Ectodermal cell (in vitro differentiated cells): ENCODE measurements at regions not wholly inside any gene's neighbourhood (a gene's known extent, or its start where the extent isn't known, plus 50 kb on each side); places are given as distances from the start of the nearest gene placed in this dataset.
"Not testable (repeated sequence)": the region's sequence is repeated elsewhere in the genome, so short reads cannot be mapped to it uniquely, and the experiment has no call there.

Experiments used
- H3K27ac ChIP-seq: 2 replicates; pipeline ENCODE4 v1.7.0; 2013; ENCODE audit warnings: mild to moderate bottlenecking, low read depth, low read length; ENCODE audit not compliant: insufficient read depth, poor library complexity, severe bottlenecking
- H3K27me3 ChIP-seq: 2 replicates; pipeline ENCODE4 v1.7.0; 2013; ENCODE audit warnings: mild to moderate bottlenecking, low read length; ENCODE audit not compliant: insufficient read depth, control insufficient read depth, poor library complexity, severe bottlenecking
- H3K36me3 ChIP-seq: one replicate; pipeline ENCODE4 v1.7.0; 2013; ENCODE audit warnings: low read length; ENCODE audit not compliant: control insufficient read depth, insufficient read depth
- H3K4me1 ChIP-seq: one replicate; pipeline ENCODE4 v1.7.0; 2013; ENCODE audit warnings: low read length; ENCODE audit not compliant: control insufficient read depth, insufficient read depth
- H3K4me3 ChIP-seq: 2 replicates; pipeline ENCODE4 v1.7.0; 2013; ENCODE audit warnings: low read depth, low read length, control low read depth; ENCODE audit not compliant: insufficient read depth
- H3K9me3 ChIP-seq: 2 replicates; pipeline ENCODE4 v1.7.0; 2013; ENCODE audit warnings: mild to moderate bottlenecking, low read length, moderate library complexity; ENCODE audit not compliant: control insufficient read depth
- WGBS, 2 experiments: methylation state at CpG; one replicate each; pipeline ENCODE4 v1.1.7; 2013; ENCODE audit warnings: missing lambda C conversion rate in 2 of 2; 5-methylcytosine and 5-hydroxymethylcytosine counted together

DNA sequence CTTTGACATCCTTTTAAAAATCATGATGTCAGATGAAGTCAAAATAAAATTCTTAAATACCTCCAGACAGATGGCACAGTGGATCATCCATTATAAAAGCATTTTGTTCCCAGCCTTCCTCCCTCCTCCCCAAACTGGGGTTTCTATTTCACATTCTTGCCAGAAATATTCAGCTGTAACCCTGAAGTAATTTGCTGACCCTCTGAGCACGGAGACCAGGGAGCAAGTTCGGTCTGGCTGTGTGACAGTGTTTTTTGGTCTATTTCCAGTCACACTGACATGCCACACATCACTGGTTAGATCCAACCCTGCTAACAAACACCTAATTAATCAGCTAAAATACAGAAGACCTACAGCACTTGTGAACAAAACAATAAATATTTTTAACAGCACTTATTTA lies 126.2 kb upstream of the DMRT1 start:
- Histone ChIP-seq H3K4me1 (peaks cover 4% of the 10 kb centered on the region), H3K4me3 (no peak overlapping the region), H3K27me3 (no peaks in the 10 kb centered on the region), H3K27ac (no peak overlapping the region), H3K9me3 (no peaks in the 10 kb centered on the region), H3K36me3 (peaks cover 7% of the 10 kb centered on the region)
- 90 to 97% methylated on average over 2 of the region's 2 CpGs for WGBS, 2 experiments

DNA sequence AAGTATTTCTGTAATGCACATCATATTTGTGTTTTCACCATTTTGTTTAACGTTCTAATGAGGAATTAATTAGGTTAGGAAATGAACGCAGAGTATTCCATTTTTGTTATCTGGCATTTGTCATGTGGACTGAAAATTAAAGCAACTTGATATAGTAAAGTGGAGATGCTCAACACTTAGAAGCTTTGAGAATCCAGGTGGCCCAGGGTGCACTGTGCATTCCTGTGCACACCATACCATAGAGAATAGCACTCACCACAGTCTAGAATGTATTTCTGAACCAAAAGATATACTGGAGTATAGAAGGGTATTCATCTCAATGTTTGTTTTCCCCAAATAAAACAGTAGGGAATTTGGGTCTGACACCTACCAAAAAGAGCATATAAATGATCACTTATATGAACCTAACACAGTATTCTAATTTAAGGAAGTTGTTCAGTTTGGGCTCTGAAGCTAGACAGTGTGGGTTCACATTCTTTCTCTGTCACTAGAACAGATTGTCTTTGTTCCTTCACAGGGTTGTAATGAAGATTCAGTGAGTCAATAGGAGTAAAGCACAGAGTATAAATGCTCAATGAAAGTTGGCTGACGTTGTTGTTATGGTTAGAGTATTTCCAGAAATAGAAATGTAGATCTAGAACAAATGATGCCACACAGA lies 125.6 kb upstream of the DMRT1 start:
- Histone ChIP-seq H3K4me3 (no peak overlapping the region), H3K4me1 (peaks cover 8% of the 10 kb centered on the region)

DNA sequence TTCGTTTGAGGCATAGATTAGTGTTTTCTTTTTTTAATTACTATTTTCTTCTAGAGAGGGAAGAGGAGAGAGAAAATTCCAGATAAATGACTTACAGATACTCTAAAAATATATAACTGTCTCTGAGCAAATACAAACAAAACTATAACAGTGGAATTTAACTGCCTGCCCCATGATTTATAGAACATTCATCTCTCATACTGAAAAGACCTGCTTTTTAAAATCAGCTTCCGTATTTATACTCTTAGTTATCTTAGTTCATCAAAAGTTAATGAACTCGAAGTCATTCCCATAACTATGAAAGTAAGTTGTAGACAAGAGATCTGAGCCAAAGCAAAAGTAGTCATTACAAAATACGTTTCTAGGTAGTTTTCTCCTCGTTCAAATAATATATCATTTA lies 123.8 kb upstream of the DMRT1 start:
- Histone ChIP-seq H3K9me3 (no peaks in the 10 kb centered on the region), H3K27me3 (no peaks in the 10 kb centered on the region), H3K27ac (no peak overlapping the region), H3K4me3 (no peak overlapping the region), H3K4me1 (peaks cover 8% of the 10 kb centered on the region), H3K36me3 (no peaks in the 10 kb centered on the region)
- 93 to 95% methylated on average over 4 to 5 of the region's 5 CpGs for WGBS, 2 experiments

More for the DNA sequence above, 125.6 kb upstream of the DMRT1 start:
- no peaks in the 10 kb centered on the region for H3K27me3 ChIP-seq
- WGBS, 2 experiments: 92 to 97% methylated on average over 3 of the region's 3 CpGs
- no peak overlapping the region for H3K27ac ChIP-seq
- peaks cover 7% of the 10 kb centered on the region for H3K36me3 ChIP-seq
- no peaks in the 10 kb centered on the region for H3K9me3 ChIP-seq

DNA sequence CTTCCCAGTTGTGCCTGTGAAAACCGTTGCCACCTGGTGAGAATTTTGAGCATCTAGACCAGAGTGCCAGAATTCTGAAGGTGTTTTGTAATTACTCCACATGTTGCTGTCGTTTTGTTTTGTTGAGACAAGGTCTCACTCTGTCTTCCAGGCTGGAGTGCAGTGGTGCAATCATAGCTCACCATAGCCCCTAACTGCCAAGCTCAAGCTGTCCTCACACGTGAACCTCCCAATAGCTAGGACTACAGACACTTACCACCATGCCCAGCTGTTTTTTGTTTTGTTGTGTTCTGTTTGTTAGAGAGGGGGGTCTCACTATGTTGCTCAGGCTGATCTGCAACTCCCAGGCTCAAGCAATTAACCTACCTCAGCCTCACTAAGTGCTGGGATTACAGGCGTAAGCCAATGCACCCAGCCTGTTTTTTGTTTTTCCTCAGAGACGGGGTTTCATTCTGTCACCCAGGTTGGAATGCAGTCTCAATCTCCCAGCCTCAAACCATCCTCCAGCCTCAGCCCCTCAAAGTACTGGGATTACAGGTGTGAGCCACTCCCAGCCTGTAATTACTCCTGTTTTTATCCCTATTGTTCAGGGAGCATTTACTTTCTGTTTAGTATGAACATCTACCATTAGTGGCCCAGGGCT lies 121.1 kb upstream of the DMRT1 start:
- Histone ChIP-seq H3K27ac (no peak overlapping the region), H3K4me3 (no peak overlapping the region), H3K9me3 (no peaks in the 10 kb centered on the region), H3K27me3 (no peaks in the 10 kb centered on the region), H3K4me1 (peaks cover 8% of the 10 kb centered on the region), H3K36me3 (no peaks in the 10 kb centered on the region)
- WGBS, 2 experiments: 73% methylated on average over 4 to 5 of the region's 5 CpGs

DNA sequence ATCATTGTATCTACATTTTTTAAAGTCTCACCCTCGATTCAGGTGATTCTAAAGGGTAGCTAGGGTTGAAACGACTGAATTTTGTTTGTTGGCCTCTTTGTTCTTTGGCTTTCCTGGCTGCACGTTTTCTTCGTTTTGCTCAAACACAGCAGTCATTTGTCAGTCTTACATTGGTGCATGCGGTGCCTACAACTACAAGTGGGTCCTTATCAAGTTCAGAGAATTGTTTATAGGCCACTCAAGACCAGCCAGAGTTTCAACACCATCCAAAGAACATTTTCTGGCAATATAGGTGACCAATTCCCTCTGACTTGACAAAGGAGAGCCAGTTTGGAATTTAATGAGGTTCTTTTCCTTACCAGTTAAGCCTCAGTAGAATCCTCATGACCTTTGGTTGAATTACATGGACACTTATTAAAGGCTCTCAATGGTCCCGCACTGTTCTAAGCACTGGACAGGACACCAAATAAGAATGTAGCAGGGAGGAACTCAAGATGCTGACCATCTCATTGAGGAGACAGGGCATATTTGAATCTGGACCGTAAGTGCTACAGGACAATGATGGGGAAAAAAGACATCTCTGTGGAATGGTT lies 119.0 kb upstream of the DMRT1 start:
- Histone ChIP-seq H3K4me3 (no peak overlapping the region), H3K4me1 (peaks cover 8% of the 10 kb centered on the region), H3K27me3 (no peaks in the 10 kb centered on the region), H3K27ac (no peak overlapping the region), H3K36me3 (no peaks in the 10 kb centered on the region), H3K9me3 (no peaks in the 10 kb centered on the region)
- WGBS, 2 experiments: 92 to 95% methylated on average over 7 of the region's 7 CpGs

DNA sequence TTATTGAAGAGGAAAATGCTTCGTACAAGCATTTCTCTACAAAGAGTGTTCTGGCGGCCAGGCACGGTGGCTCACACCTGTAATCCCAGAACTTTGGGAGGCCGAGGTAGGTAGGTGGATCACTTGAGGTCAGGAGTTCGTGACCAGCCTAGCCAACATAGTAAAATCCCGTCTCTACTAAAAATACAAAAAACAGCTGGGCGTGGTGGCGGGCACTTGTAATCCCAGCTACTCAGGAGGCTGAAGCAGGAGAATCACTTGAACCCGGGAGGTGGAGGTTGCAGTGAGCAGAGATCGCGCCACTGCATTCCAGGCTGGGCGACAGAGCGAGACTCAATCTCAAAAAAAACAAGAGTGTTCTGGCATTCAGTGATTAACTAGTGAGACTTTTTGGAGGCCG lies 117.0 kb upstream of the DMRT1 start:
- H3K9me3 ChIP-seq, H3K36me3 ChIP-seq, H3K4me3 ChIP-seq, H3K27me3 ChIP-seq, H3K4me1 ChIP-seq, H3K27ac ChIP-seq: not testable (repeated sequence)
- WGBS, 2 experiments: 93 to 95% methylated on average over 14 of the region's 14 CpGs

DNA sequence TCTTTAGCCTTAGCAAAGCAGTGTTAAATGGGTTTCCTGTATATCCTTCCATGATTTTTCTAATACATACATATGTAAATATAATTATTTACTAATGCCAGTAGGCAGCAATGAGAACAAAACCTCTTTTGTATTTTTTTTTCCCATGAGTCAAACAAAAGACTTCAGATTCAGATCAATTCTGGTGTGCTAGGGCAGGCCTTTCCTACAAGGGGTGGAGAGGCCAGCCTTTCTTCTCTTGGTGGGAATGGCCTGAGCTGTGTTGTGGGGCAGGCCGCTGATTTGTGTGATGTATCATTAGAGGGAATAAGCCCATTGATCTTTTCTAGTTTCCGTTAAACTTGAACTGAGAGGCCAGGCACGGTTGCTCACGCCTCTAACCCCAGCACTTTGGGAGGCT lies 115.5 kb upstream of the DMRT1 start:
- no peak overlapping the region for H3K27ac ChIP-seq
- 84 to 91% methylated on average over 4 of the region's 4 CpGs for WGBS, 2 experiments
- H3K4me3 ChIP-seq: no peak overlapping the region
- no peaks in the 10 kb centered on the region for H3K27me3 ChIP-seq
- no peaks in the 10 kb centered on the region for H3K9me3 ChIP-seq
- H3K36me3 ChIP-seq: no peaks in the 10 kb centered on the region
- no peaks in the 10 kb centered on the region for H3K4me1 ChIP-seq

DNA sequence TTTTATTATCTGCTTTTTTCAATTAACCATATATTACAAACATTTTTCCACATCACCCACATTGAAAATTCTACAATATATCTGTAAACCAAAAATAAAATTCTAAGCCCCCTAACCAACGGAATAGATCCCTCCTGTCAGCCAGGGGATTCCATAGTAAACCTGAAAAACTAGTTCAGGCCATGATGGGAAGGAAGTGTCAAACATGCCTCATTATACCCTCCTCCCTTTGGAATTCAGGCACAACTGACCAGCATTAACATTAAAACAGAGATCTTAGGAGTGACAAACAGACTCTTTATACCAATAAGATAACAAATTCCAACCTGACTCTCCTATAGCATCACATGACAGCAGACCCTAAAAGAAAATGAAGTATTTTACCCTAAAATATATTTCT lies 113.7 kb upstream of the DMRT1 start:
- H3K27ac ChIP-seq: no peak overlapping the region
- no peaks in the 10 kb centered on the region for H3K27me3 ChIP-seq
- H3K4me3 ChIP-seq: no peak overlapping the region
- no peaks in the 10 kb centered on the region for H3K9me3 ChIP-seq
- WGBS, 2 experiments: 31 to 44% methylated on average over 1 of the region's 1 CpG
- no peaks in the 10 kb centered on the region for H3K36me3 ChIP-seq
- no peaks in the 10 kb centered on the region for H3K4me1 ChIP-seq

DNA sequence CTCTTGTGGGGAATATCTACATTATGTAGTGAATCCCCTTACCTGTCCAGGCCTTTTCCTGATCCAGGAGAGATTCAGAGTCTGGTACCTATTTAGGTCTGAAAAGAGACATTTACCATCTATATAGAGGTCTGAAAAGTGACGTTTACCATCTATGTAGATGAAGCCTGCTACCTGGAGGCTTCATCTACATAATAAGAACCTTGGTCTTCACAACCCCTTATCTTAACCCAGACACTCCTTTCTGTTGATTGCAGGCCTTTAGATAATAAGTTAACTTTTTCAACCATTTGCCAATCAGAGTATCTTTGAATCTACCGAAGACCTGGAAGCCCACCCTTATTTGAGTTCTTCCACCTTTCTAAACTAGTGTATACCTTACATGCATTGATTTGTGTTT lies 113.0 kb upstream of the DMRT1 start:
- no peaks in the 10 kb centered on the region for H3K27me3 ChIP-seq
- H3K9me3 ChIP-seq: no peaks in the 10 kb centered on the region
- no peak overlapping the region for H3K4me3 ChIP-seq
- WGBS, 2 experiments: 86 to 89% methylated on average over 2 of the region's 2 CpGs
- no peaks in the 10 kb centered on the region for H3K4me1 ChIP-seq
- no peak overlapping the region for H3K27ac ChIP-seq
- no peaks in the 10 kb centered on the region for H3K36me3 ChIP-seq

DNA sequence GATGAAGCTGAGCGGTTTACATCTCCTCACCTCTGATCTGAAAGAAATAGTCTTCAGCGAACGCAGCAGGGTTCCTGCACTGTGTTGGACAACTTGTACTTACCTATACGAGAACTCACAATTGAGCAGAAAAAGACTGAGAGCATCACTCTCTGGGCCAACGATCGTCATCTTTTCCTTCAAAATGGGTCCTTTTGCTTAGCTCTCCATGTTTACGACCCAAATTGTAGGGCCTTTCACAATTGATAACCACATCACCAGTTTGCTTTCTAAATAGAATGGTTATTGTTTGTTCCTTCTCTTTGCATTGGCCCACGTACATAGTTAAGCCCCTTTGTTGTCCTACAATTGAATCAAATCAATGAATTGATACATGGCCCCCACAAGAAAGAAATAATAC lies 110.0 kb upstream of the DMRT1 start:
- Histone ChIP-seq H3K4me3 (no peak overlapping the region), H3K27me3 (no peaks in the 10 kb centered on the region), H3K9me3 (no peaks in the 10 kb centered on the region), H3K36me3 (no peaks in the 10 kb centered on the region), H3K4me1 (no peaks in the 10 kb centered on the region), H3K27ac (no peak overlapping the region)
- WGBS, 2 experiments: 93 to 95% methylated on average over 7 to 8 of the region's 8 CpGs
